OCI-LY7 (cell line): ENCODE measurements at regions not wholly inside any gene's neighbourhood (a gene's known extent, or its start where the extent isn't known, plus 50 kb on each side); places are given as distances from the start of the nearest gene placed in this dataset.

ENCODE experiments used
- EZH2phosphoT487 ChIP-seq: fragments of 200-600 bp; sonication (generic); IDR thresholded peaks from 2 replicates; pipeline ENCODE4 v1.6.1; 2018; ENCODE audit warnings: low read depth, borderline replicate concordance, mild to moderate bottlenecking, mixed run types, antibody characterized with exemption, low read length, moderate library complexity, mixed read lengths
- TF ChIP-seq, protein P1 (sequence below): fragments of 200-600 bp; sonication (generic); conservative IDR thresholded peaks from 2 replicates; pipeline ENCODE4 v1.5.1; 2014; ENCODE audit warnings: mild to moderate bottlenecking, antibody characterized with exemption, low read length, moderate library complexity, mixed read lengths

DNA sequence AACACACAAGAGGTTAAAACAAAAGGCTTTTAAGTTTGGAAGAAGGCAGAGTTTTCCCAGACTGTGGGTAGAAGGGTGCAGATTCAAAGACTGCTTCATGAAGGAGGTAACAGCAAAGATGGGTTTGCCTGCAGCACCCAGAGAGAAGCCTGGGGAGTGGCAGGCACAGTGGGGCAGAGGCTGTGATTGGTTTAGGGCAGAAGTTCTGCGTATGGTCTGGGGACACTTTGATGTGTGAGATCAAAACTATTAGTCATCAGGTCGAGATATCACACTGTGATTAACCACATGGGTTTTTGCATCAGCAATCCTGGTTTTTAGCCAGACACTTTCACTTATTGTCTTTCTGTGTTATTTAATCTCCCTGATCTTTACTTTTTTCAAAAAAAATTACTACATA is 188.8 kb upstream of the GLRA1 start:
- TF ChIP-seq, protein P1, sequence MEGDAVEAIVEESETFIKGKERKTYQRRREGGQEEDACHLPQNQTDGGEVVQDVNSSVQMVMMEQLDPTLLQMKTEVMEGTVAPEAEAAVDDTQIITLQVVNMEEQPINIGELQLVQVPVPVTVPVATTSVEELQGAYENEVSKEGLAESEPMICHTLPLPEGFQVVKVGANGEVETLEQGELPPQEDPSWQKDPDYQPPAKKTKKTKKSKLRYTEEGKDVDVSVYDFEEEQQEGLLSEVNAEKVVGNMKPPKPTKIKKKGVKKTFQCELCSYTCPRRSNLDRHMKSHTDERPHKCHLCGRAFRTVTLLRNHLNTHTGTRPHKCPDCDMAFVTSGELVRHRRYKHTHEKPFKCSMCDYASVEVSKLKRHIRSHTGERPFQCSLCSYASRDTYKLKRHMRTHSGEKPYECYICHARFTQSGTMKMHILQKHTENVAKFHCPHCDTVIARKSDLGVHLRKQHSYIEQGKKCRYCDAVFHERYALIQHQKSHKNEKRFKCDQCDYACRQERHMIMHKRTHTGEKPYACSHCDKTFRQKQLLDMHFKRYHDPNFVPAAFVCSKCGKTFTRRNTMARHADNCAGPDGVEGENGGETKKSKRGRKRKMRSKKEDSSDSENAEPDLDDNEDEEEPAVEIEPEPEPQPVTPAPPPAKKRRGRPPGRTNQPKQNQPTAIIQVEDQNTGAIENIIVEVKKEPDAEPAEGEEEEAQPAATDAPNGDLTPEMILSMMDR = no peak
- TF ChIP-seq EZH2phosphoT487 = no peak
